GM10266 (cell line): ENCODE measurements at regions not wholly inside any gene's neighbourhood (a gene's known extent, or its start where the extent isn't known, plus 50 kb on each side); places are given as distances from the start of the nearest gene placed in this dataset.
"Not testable (repeated sequence)": the region's sequence is repeated elsewhere in the genome, so short reads cannot be mapped to it uniquely, and the experiment has no call there.

Experiments used
- DNase-seq: peaks from one replicate; pipeline ENCODE4 v3.0.0; 2012; ENCODE audit errors: extremely low spot score
- TF ChIP-seq, protein P1 (sequence below): IDR thresholded peaks from 2 replicates; pipeline ENCODE4 v1.5.1; 2012; ENCODE audit warnings: mild to moderate bottlenecking, low read depth; ENCODE audit not compliant: control insufficient read depth, insufficient read depth; ENCODE audit errors: missing control alignments

DNA sequence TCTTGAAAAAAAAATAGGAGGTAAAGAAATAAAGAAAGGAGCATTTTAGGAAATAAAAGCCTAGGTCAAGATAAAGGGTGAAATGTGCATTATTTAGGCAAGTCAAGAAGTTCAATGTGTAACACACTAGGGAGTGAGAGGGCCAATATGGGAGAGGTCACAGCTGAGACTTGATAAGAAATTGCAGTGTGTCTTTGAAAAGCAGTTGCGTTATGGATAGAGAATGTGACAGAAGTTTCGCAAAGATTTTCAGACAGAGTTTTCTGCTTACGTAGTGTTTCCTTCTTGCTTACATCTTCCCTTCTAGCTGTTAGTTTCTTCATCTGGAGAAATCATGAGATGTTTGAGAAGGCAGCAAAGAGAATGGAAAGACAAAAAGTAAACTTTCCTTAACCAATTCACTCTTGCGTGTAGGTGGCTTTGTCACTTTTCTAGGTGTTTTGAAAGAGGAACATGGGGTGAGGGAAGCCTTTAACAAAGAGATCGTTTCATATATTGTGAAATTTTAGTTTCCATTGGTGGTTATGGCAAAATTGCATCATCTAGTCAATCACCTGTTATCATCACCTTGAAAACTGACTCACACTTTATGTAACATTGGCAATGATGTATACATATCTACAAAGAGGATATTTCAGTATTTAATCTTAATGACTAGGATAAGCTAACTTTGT is 975.5 kb downstream of the OLFM4 start:
- TF ChIP-seq, protein P1, sequence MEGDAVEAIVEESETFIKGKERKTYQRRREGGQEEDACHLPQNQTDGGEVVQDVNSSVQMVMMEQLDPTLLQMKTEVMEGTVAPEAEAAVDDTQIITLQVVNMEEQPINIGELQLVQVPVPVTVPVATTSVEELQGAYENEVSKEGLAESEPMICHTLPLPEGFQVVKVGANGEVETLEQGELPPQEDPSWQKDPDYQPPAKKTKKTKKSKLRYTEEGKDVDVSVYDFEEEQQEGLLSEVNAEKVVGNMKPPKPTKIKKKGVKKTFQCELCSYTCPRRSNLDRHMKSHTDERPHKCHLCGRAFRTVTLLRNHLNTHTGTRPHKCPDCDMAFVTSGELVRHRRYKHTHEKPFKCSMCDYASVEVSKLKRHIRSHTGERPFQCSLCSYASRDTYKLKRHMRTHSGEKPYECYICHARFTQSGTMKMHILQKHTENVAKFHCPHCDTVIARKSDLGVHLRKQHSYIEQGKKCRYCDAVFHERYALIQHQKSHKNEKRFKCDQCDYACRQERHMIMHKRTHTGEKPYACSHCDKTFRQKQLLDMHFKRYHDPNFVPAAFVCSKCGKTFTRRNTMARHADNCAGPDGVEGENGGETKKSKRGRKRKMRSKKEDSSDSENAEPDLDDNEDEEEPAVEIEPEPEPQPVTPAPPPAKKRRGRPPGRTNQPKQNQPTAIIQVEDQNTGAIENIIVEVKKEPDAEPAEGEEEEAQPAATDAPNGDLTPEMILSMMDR: no peak
- no peak for DNase-seq

GRCh38 chr13:54016542-54016941 is 987.9 kb downstream of the OLFM4 start:
- TF ChIP-seq, protein P1: no peak
- no peak for DNase-seq

DNA sequence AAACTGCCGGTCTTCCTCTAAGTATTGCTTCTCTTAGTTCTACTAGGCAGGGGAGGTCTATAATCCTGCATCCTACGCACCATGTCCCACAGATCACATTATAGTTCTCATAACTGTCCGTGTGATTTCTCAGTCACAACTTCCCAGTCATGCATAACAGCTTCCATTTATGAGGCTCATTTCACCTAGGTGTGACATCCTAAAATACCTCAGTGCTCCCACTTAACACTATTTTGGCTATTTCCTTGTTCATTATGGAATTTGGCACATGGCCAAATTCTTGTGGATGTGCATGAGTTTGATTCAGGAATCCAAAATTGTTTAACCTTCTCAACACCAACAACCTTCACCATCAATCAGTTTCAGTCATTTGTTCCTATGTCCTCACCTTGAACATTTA is 989.9 kb downstream of the OLFM4 start:
- TF ChIP-seq, protein P1: no peak
- no peak for DNase-seq

- peak; percentile 16 for DNase-seq
- TF ChIP-seq, protein P1: no peak
Observed at GRCh38 chr13:54029226-54029625, 1000.6 kb downstream of the OLFM4 start.

DNA sequence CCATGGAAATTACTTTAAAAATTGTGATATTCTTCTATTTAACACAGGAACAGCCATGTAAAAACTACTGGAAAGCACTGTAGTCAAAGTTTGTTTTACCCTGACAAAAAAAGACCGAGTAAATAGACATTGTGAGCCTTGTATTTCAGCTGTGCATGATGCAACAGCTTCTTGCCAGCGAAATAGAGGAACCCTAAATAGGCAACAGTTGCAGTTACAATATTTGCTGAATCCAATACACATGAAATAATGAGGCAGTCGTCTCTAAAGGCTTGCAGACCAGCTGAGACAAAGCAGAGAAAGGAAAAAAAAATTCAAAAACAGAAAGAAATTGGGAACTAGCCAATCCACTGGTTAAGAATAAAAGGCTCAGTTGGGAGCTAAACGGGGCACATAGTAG is 1001.1 kb downstream of the OLFM4 start:
- DNase-seq: no peak
- TF ChIP-seq, protein P1: no peak

DNA sequence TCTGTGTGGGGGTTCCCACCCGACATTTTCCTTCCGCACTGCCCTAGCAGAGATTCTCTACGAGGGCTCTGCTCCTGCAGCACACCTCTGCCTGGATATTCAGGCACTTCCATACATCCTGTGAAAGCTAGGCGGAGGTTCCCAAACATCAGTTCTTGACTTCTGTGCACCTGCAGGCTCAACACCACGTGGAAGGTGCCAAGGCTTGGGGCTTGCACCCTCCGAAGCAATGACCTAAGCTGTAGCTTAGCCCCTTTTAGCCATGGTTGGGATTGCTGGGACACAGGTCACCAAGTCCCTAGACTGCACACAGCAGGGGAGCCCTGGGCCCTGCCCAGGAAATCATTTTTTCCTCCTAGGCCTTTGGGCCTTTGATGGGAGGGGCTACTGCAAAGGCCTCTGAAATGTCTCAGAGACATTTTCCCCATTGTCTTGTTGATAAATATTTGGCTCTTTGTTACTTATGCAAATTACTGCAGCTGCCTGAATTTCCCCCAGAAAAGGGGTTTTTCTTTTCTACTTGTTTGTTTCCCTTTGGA is 1004.8 kb downstream of the OLFM4 start:
- no peak for DNase-seq

GRCh38 chr13:54034047-54034446 is 1005.4 kb downstream of the OLFM4 start:
- TF ChIP-seq, protein P1: no peak
- DNase-seq: no peak

More for the DNA sequence above, 1004.8 kb downstream of the OLFM4 start:
- TF ChIP-seq, protein P1: no peak

DNA sequence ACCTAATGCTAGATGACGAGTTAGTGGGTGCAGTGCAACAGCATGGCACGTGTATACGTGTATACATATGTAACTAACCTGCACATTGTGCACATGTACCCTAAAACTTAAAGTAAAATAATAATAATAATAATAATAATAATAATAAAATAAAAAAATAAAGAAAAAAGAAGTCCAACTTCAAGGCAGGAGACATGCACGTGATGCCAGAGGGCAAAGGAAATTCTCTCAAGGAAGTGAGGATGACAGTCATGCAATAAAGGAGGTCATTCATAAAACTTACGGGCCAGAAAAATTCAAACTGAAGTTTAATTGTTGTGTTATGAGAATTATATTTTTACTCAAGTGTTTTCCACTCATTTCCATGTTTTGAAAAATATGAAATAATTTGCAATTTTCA is 1028.8 kb downstream of the OLFM4 start:
- not testable (repeated sequence) for DNase-seq

DNA sequence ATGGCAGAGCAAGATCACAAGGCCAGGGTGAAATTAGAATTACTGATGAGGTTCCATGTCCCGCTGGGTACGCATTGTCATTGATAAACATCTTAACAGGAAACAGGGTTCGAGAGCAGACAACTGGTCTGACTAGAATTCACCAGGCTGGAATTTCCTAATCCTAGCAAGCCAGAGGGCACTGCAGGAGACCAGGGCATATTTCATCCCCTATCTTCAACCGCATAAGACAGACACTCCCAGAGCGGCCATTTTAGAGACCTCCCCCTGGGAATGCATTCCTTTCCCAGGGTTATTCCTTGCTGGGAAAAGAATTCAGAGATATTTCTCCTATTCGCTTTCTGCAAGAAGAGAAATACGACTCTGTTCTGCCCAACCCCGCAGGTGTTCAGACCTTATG is 1041.3 kb downstream of the OLFM4 start:
- DNase-seq: not testable (repeated sequence)
